Ishikawa (cell line): ENCODE measurements at regions not wholly inside any gene's neighbourhood (a gene's known extent, or its start where the extent isn't known, plus 50 kb on each side); places are given as distances from the start of the nearest gene placed in this dataset.

Source experiments
- CEBPB ChIP-seq: IDR thresholded peaks from 2 replicates; pipeline ENCODE4 v1.6.1; 2012
- CREB1 ChIP-seq: IDR thresholded peaks from 2 replicates; pipeline ENCODE4 v1.6.1; 2012; ENCODE audit warnings: low read depth
- EGR1 ChIP-seq: IDR thresholded peaks from 2 replicates; pipeline ENCODE4 v1.6.1; 2012
- EP300 ChIP-seq: IDR thresholded peaks from 2 replicates; pipeline ENCODE4 v1.6.1; 2012; ENCODE audit warnings: borderline replicate concordance
- FOXM1 ChIP-seq: IDR thresholded peaks from 2 replicates; pipeline ENCODE4 v1.6.1; 2012; ENCODE audit warnings: low read depth, borderline replicate concordance
- MAX ChIP-seq: IDR thresholded peaks from 2 replicates; pipeline ENCODE4 v1.6.1; 2012
- NFIC ChIP-seq: IDR thresholded peaks from 2 replicates; pipeline ENCODE4 v1.6.1; 2012
- RAD21 ChIP-seq: IDR thresholded peaks from 2 replicates; pipeline ENCODE4 v1.6.1; 2012; ENCODE audit warnings: low read depth
- TAF1 ChIP-seq: IDR thresholded peaks from 2 replicates; pipeline ENCODE4 v1.6.1; 2012; ENCODE audit warnings: low read depth, mild to moderate bottlenecking
- TCF12 ChIP-seq: IDR thresholded peaks from 2 replicates; pipeline ENCODE4 v1.6.1; 2012; ENCODE audit warnings: low read depth
- TEAD4 ChIP-seq: IDR thresholded peaks from 2 replicates; pipeline ENCODE4 v1.6.1; 2012
- YY1 ChIP-seq: IDR thresholded peaks from 2 replicates; pipeline ENCODE4 v1.6.1; 2012; ENCODE audit warnings: low read depth
- ZBTB7A ChIP-seq: IDR thresholded peaks from 2 replicates; pipeline ENCODE4 v1.6.1; 2012; ENCODE audit warnings: low read depth
- TF ChIP-seq, protein P1 (sequence below): IDR thresholded peaks from 2 replicates; pipeline ENCODE4 v1.6.1; 2012
- TF ChIP-seq, protein P2 (sequence below): IDR thresholded peaks from 2 replicates; pipeline ENCODE4 v1.6.1; 2012; ENCODE audit warnings: low read depth, mild to moderate bottlenecking

DNA sequence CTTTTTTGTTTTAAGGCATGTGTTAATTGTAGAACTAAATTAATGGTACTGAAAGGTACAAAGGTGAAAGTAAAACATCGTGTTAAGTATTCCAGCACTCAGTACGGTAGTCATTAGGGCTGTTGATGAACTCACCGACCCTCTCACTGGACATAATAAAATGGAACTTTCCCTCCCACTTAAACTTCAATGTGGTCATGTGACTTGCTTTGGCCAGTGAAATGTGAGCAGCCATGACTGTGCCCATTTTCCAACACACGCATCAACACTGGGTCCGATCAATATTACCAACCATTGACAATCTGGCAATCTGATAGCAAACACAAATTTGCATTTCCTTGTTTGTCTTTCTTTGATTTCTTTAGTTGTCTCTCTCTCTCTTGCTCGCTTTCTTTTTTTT is 125.1 kb downstream of the SPP2 start:
- no peak for TF ChIP-seq RAD21
- no peak for TF ChIP-seq FOXM1
- TF ChIP-seq YY1 = no peak
- TF ChIP-seq TEAD4 = no peak
- TF ChIP-seq CEBPB = no peak
- TF ChIP-seq, protein P1, sequence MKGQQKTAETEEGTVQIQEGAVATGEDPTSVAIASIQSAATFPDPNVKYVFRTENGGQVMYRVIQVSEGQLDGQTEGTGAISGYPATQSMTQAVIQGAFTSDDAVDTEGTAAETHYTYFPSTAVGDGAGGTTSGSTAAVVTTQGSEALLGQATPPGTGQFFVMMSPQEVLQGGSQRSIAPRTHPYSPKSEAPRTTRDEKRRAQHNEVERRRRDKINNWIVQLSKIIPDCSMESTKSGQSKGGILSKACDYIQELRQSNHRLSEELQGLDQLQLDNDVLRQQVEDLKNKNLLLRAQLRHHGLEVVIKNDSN = no peak
- no peak for TF ChIP-seq CREB1
- no peak for TF ChIP-seq TAF1
- TF ChIP-seq ZBTB7A = no peak
- no peak for TF ChIP-seq MAX
- no peak for TF ChIP-seq NFIC
- no peak for TF ChIP-seq EP300
- no peak for TF ChIP-seq TCF12
- TF ChIP-seq EGR1 = no peak
- TF ChIP-seq, protein P2, sequence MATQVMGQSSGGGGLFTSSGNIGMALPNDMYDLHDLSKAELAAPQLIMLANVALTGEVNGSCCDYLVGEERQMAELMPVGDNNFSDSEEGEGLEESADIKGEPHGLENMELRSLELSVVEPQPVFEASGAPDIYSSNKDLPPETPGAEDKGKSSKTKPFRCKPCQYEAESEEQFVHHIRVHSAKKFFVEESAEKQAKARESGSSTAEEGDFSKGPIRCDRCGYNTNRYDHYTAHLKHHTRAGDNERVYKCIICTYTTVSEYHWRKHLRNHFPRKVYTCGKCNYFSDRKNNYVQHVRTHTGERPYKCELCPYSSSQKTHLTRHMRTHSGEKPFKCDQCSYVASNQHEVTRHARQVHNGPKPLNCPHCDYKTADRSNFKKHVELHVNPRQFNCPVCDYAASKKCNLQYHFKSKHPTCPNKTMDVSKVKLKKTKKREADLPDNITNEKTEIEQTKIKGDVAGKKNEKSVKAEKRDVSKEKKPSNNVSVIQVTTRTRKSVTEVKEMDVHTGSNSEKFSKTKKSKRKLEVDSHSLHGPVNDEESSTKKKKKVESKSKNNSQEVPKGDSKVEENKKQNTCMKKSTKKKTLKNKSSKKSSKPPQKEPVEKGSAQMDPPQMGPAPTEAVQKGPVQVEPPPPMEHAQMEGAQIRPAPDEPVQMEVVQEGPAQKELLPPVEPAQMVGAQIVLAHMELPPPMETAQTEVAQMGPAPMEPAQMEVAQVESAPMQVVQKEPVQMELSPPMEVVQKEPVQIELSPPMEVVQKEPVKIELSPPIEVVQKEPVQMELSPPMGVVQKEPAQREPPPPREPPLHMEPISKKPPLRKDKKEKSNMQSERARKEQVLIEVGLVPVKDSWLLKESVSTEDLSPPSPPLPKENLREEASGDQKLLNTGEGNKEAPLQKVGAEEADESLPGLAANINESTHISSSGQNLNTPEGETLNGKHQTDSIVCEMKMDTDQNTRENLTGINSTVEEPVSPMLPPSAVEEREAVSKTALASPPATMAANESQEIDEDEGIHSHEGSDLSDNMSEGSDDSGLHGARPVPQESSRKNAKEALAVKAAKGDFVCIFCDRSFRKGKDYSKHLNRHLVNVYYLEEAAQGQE = no peak

DNA sequence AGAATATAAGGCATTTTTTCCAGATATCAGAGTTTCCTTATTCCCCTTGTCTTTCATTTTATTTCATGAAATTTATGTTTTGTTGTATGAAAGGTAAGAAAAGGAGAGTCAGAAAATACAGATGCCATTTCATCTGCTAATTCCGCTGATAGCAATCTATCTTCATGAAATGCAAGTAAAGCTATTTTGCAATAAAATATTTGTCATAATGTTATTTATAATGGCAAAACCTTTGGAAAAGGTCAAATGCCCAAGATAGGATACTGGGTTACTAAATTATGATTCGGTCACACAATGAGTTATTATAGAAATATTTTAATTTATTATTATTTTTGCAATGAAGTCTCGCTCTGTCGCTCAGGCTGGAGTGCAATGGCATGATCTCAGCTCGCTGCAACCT is 124.2 kb downstream of the SPP2 start:
- TF ChIP-seq, protein P2 = no peak

DNA sequence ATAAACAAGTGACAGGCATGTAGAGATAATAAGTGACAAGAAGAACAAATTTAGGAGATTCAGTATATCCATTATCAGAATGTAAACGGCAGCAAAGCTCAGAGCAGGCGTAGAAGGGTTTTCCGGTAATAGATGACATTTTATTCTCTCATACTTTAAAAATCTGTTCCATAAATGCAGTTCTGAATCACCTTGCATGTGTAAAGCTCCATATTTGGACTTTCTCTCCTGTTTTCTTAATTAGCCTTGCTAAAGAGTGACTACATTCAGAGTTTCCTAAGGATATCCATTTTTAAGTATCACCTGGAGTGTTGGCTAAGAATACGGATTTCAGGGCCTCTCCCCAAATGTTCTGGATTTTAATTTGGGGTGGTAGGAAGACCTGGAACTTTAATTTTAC is 122.0 kb downstream of the SPP2 start:
- TF ChIP-seq, protein P2 = no peak
- TF ChIP-seq EP300 (no peak), EGR1 (no peak), FOXM1 (no peak), YY1 (no peak), CEBPB (no peak), ZBTB7A (no peak)
- TF ChIP-seq, protein P1 = no peak

GRCh38 chr2:234172066-234172465 is 121.6 kb downstream of the SPP2 start:
- no peak for TF ChIP-seq EGR1
- TF ChIP-seq, protein P2 = no peak
